HG02759 (cell line): ENCODE measurements at regions not wholly inside any gene's neighbourhood (a gene's known extent, or its start where the extent isn't known, plus 50 kb on each side); places are given as distances from the start of the nearest gene placed in this dataset.
"Not testable (repeated sequence)": the region's sequence is repeated elsewhere in the genome, so short reads cannot be mapped to it uniquely, and the experiment has no call there.

Experiments used
- ATAC-seq: cut with Tn5 transposase; IDR thresholded peaks from one replicate; pipeline ENCODE4 v1.9.1; 2021; ENCODE audit warnings: mild to moderate bottlenecking, moderate library complexity; ENCODE audit not compliant: unreplicated experiment

DNA sequence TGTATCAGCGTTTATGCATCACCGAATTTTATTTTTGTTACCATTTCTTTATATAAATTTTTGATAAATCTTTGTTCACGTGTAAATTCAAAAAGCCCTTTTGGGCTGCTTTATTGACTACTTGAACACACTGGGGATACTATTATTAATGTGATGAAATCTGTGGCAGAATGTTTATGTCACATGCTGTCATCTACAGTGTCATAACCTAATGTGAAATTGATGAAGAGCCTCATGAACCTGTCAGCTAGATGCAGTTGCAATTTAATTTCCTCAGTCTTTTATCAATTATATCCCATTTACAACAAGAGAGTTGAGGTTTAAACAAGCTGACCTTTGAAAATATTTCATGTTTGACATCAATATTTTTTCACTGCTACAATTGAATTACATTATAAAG lies 1100.4 kb upstream of the COX7C start:
- no peak for ATAC-seq

- no peak for ATAC-seq
Observed at GRCh38 chr5:85533341-85534047, 1084.2 kb upstream of the COX7C start.

- no peak for ATAC-seq
Observed at GRCh38 chr5:85538362-85538761, 1079.4 kb upstream of the COX7C start.

DNA sequence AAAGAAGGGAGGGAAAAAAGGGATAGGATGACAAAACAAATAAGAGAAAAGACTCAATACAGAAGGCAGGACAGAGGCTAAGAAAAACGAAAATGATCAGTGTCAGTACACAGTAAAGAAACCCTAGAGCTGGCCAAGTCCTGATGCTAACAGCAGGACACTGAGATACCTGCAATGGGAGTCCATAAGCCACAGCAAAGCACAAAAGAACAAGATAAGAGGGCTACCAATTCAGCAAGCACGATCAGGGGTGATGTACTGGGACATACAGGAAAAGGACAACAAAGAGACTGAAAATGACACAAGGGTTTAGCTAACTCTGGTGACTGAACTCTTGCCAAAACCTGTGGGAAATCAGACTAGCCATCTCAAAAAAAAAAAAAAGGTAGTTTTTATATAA lies 1072.6 kb upstream of the COX7C start:
- ATAC-seq: no peak

DNA sequence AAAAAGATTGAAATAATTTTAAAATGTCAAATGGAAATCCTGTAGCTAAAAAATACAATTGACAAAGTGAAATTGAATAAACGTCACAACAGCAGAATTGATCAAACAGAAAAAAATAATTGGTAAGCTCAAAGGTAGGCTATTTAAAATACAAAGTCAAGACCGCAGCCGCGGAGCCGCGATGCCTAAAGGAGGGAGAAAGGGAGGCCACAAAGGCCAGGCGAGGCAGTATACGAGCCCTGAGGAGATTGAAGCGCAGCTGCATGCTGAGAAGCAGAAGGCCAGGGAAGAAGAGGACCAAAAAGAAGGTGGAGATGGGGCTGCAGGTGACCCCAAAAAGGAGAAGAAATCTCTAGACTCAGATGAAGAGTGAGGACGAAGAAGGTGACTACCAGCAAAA lies 1068.5 kb upstream of the COX7C start:
- no peak for ATAC-seq

GRCh38 chr5:85549836-85550599 lies 1067.7 kb upstream of the COX7C start:
- ATAC-seq: no peak

GRCh38 chr5:85556464-85556863 lies 1061.3 kb upstream of the COX7C start:
- ATAC-seq: no peak

DNA sequence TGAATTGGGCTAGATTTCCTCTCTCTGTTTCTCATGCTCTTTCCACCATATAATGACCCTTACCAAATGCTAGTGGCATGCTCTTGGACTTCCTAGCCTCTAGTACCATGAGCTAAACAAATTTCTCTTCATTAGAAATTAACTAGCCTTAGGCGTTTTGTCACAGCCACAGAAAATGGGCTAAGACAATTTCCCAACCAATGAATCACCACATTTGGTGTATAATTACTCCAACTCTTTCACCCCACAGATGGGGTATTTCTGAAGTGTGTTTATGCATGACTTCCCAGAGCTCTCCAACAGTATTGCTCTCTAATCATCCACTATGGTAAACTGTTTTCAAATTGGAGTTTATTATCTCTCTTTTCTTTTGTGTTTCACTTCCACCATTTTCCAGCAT lies 1041.1 kb upstream of the COX7C start:
- ATAC-seq: no peak

DNA sequence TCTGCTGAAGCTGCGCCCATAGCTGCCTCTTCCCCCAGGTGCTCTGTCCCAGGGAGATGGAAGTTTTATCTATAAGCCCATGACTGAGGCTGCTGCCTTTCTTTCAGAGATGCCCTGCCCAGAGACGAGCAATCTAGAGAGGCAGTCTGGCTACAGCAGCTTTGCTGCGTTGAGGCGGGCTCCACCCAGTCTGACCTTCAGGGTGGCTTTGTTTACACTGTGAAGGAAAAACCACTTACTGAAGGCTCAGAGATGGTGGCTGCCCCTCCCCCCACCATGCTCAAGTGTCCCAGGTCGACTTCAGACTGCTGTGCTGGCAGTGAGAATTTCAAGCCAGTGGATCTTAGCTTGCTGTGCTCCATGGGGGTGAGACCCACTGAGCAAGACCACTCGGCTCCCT lies 1029.9 kb upstream of the COX7C start:
- not testable (repeated sequence) for ATAC-seq

DNA sequence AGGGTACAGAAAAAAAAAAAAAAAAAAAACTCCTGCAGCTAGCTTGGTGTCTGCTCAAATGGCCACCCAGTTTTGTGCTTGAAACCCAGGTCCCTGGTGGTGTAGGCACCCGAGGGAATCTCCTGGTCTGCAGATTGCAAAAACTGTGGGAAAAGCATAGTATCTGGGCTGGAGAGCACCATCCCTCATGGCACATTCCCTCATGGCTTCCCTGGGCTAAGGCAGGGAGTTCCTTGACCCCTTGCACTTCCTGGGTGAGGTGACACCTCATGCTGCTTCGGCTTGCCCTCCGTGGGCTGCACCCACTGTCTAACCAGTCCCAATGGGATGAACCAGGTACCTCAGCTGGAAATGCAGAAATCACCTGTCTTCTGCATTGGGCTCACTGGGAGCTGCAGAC lies 1029.5 kb upstream of the COX7C start:
- not testable (repeated sequence) for ATAC-seq

DNA sequence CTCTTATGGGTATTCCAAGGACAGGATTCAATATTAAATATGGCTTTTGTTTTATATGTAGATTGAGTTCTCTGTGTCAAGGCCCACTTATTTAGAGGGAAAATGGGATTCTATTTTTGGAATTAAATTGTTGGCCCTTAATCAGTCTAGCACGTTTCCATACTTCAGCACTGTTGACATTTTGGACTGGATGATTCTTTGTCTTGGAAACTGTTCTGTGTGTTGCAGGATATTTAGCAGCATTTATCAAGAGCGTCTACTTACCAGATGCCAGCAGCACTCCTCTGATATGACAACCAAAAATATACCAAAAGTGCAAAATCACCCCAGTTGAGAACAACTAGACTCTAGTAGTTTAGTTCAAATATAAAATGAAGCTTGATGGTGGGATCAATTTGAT lies 1027.0 kb upstream of the COX7C start:
- ATAC-seq: no peak

- ATAC-seq: no peak
Observed at GRCh38 chr5:85591311-85591710, 1026.4 kb upstream of the COX7C start.

DNA sequence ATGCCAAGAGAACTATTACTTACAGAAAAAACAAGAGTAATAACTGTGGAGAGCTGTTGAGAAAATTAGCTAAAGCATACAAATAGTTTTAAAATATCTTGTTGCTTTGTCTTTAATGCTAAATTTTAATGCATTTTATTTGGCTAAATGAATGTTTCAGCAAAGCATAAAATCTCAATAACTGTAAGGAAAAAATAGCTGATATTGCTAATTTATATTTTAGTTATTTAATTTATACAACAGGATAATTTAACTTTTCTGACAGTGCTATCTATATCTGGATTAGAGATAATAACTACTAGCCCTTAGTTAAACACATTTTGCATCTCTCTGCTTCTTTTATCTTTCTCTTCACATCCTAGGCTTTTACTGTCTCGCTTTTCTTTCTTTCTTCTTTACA lies 1014.9 kb upstream of the COX7C start:
- no peak for ATAC-seq

DNA sequence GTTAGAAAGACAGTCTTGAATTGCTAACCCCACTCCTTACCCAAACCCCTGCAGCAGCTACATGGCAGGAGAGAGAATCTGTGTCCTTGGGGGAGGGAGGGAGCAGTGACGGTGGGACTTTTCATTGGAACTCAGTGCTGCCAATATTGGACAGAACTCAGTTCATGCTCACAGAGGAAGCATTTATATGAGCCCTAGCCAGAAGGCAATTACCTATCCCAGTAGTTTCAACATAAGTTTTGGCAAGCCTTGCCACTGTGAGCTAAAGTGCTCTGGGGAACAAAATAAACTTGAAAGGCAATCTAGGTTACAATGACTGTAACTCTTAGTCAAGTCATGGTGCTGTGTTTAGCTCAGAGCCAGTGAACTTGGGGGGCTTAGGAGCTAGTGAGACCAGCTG lies 1013.4 kb upstream of the COX7C start:
- no peak for ATAC-seq

DNA sequence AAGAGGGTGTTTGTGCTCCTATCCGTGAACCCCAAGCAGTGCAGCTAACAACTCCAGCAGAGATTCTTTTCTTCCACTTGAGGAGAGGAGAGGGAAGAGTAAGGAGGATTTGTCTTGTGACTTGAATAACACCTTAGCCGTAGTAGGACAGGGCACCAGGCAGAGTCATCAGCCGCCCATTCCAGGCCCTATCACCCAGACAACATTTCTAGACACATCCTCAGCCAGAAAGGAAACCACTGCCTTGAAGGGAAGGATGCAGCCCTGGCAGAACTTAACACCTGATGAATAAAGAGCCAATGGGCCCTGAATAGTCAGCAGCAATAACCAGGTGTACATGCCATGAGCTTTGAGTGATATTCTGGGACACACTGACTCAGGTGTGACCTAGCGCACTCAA lies 1013.0 kb upstream of the COX7C start:
- ATAC-seq: no peak

GRCh38 chr5:85605381-85605780 lies 1012.4 kb upstream of the COX7C start:
- no peak for ATAC-seq

- ATAC-seq: no peak
Observed at GRCh38 chr5:85614489-85614888, 1003.3 kb upstream of the COX7C start.

- ATAC-seq: no peak
Observed at GRCh38 chr5:85621668-85622067, 996.1 kb upstream of the COX7C start.

DNA sequence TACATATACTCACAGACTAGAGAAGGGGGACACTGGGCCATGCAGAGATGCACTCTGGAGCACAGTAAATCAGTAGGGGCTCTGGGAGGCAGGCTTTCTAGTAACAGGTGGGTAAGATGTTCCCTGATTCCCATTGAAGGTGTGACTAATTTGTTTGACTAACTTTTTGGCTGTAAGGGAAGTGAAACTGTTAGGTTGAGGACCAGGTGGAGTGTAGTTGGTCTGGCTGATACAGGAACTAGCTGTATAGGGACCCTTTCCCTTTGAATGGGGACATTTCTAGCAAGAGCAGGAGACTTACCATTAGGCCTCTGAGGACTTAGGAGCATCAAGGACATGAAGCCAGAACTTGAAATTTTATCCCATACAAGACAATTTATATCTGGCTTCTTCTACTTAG lies 989.6 kb upstream of the COX7C start:
- ATAC-seq: no peak

- not testable (repeated sequence) for ATAC-seq
Observed at GRCh38 chr5:85638495-85639125, 979.1 kb upstream of the COX7C start.

- no peak for ATAC-seq
Observed at GRCh38 chr5:85646036-85646435, 971.7 kb upstream of the COX7C start.

- no peak for ATAC-seq
Observed at GRCh38 chr5:85646641-85647040, 971.1 kb upstream of the COX7C start.
